ENCODE measurements at regions not wholly inside any gene's neighbourhood (a gene's known extent, or its start where the extent isn't known, plus 50 kb on each side); places are given as distances from the start of the nearest gene placed in this dataset.
"Not testable (repeated sequence)": the region's sequence is repeated elsewhere in the genome, so short reads cannot be mapped to it uniquely, and the experiment has no call there.

- H3K4me1 Mint-ChIP-seq (ENCODE audit: low read depth), result no peaks in the 10 kb centered on the region
- ATAC-seq (no peak), DNase-seq (no peak)
- H3K27me3 Mint-ChIP-seq (ENCODE audit: low read depth), result no peaks in the 10 kb centered on the region
- H3K4me3 Mint-ChIP-seq, result no peak overlapping the region
- no peaks in the 10 kb centered on the region for H3K36me3 Mint-ChIP-seq (ENCODE audit: insufficient read depth)
- no peaks in the 10 kb centered on the region for H3K9me3 Mint-ChIP-seq
Measured at GRCh38 chr16:47880653-47881052, 275.1 kb downstream of the ABCC12 start.

- Mint-ChIP-seq H3K9me3 (no peaks in the 10 kb centered on the region), H3K4me1 (ENCODE audit: low read depth) (no peaks in the 10 kb centered on the region), H3K4me3 (no peak overlapping the region), H3K36me3 (ENCODE audit: insufficient read depth) (no peaks in the 10 kb centered on the region), H3K27me3 (ENCODE audit: low read depth) (no peaks in the 10 kb centered on the region)
- no peak for ATAC-seq
- no peak for DNase-seq
Measured at GRCh38 chr16:47877166-47877565, 278.6 kb downstream of the ABCC12 start.

GRCh38 chr16:47876511-47876910, 279.3 kb downstream of the ABCC12 start:
- Mint-ChIP-seq H3K36me3 (ENCODE audit: insufficient read depth) (no peaks in the 10 kb centered on the region), H3K4me1 (ENCODE audit: low read depth) (no peaks in the 10 kb centered on the region), H3K27me3 (ENCODE audit: low read depth) (peaks cover 1% of the 10 kb centered on the region), H3K4me3 (no peak overlapping the region), H3K9me3 (no peaks in the 10 kb centered on the region)
- no peak for ATAC-seq
- DNase-seq, result no peak

DNA sequence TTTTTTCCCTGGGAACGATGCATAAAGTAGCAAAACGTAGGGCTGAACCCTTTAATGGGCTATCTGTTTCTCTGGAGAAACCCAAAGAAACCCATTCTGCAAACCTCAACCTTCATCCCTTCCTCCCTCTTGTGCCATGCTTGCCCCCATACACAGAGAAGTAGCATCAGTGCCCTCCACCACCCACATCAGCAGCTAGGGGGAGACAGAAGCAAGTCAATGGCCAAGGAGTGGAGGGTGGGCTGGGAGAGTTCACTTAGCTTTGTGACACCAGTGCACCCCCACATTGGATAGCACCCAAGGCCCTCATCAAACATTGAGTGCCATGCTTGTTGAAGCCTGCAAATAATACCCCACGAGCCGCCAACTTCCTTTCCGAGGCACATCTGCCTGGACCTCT, 282.4 kb downstream of the ABCC12 start:
- Mint-ChIP-seq H3K9me3 (no peaks in the 10 kb centered on the region), H3K36me3 (ENCODE audit: insufficient read depth) (no peaks in the 10 kb centered on the region), H3K4me3 (no peak overlapping the region), H3K4me1 (ENCODE audit: low read depth) (no peaks in the 10 kb centered on the region), H3K27me3 (ENCODE audit: low read depth) (peaks cover 1% of the 10 kb centered on the region)
- DNase-seq (no peak), ATAC-seq (no peak)

- peaks cover 3% of the 10 kb centered on the region for H3K9me3 Mint-ChIP-seq
- ATAC-seq (no peak), DNase-seq (no peak)
- no peaks in the 10 kb centered on the region for H3K36me3 Mint-ChIP-seq (ENCODE audit: insufficient read depth)
- H3K4me3 Mint-ChIP-seq, result no peak overlapping the region
- H3K4me1 Mint-ChIP-seq (ENCODE audit: low read depth), result no peaks in the 10 kb centered on the region
- peaks cover 1% of the 10 kb centered on the region for H3K27me3 Mint-ChIP-seq (ENCODE audit: low read depth)
Measured at GRCh38 chr16:47872225-47872624, 283.6 kb downstream of the ABCC12 start.

DNA sequence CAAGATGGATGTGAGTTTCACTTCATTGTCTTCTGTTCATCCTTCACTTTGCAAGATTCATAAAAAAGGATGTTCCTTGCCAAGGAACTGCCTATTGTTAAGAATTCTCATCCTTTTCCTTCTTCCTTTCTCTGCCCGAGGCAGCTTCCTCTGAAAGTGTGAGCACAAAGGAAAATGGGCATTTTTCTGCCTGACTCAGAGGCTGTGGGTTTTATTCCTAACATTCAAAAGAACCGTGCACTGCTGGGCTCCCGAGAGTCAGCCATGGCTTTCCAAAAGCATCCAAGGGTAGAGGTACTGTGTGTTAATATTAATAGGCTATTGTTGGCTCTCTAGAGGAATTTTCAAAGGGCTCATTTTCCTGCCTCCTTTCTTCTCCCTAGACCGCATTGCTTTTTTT, 289.4 kb downstream of the ABCC12 start:
- Mint-ChIP-seq H3K27me3 (ENCODE audit: low read depth) (peaks cover 12% of the 10 kb centered on the region), H3K4me1 (ENCODE audit: low read depth) (no peaks in the 10 kb centered on the region)
- DNase-seq, result no peak

DNA sequence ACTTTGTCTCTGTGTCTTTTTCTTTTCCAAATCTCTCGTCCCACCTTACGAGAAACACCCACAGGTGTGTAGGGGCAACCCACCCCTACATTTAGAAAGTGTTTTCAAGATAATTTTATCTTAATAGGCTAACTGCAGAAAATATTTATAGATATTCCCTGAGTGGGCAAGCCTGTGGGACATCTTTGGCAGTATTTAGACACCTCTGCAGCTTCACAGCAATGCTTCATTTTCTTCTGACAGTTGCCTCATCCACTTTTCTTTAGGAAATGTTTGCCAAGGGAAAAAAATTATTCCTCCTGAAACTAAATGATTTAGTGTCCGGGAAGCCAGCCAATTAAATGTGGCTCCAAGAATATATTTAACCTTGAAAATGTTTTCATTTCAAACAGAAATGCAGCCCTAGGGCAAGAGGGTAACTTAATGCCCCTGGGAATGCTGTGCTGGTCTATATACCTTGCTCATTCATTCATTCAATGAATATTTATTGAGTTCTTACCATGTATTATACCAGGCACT, 290.4 kb downstream of the ABCC12 start:
- DNase-seq (no peak), ATAC-seq (no peak)
- Mint-ChIP-seq H3K36me3 (ENCODE audit: insufficient read depth) (no peaks in the 10 kb centered on the region), H3K27me3 (ENCODE audit: low read depth) (peaks cover 15% of the 10 kb centered on the region), H3K4me1 (ENCODE audit: low read depth) (no peaks in the 10 kb centered on the region), H3K4me3 (no peak overlapping the region), H3K9me3 (peaks cover 3% of the 10 kb centered on the region)

More for the DNA sequence above, 289.4 kb downstream of the ABCC12 start:
- Mint-ChIP-seq H3K4me3 (no peak overlapping the region), H3K9me3 (peaks cover 3% of the 10 kb centered on the region), H3K36me3 (ENCODE audit: insufficient read depth) (no peaks in the 10 kb centered on the region)
- no peak for ATAC-seq

DNA sequence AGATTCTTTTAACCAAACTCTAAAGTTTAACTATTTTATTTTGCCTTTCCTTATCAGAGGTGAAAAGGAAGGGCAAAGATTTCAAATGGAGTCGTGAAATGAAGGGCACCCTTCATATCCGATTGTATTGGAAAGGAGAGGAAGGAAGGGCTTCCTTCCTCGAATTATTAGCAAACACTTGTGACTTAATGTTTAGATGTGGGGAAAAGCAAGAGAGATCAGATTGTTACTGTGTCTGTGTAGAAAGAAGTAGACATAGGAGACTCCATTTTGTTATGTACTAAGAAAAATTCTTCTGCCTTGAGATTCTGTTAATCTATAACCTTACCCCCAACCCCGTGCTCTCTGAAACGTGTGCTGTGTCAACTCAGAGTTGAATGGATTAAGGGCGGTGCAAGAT, 291.5 kb downstream of the ABCC12 start:
- H3K9me3 Mint-ChIP-seq; H3K36me3 Mint-ChIP-seq (ENCODE audit: insufficient read depth); DNase-seq; H3K4me1 Mint-ChIP-seq (ENCODE audit: low read depth); H3K4me3 Mint-ChIP-seq; ATAC-seq: not testable (repeated sequence)
- peaks cover 15% of the 10 kb centered on the region for H3K27me3 Mint-ChIP-seq (ENCODE audit: low read depth)

DNA sequence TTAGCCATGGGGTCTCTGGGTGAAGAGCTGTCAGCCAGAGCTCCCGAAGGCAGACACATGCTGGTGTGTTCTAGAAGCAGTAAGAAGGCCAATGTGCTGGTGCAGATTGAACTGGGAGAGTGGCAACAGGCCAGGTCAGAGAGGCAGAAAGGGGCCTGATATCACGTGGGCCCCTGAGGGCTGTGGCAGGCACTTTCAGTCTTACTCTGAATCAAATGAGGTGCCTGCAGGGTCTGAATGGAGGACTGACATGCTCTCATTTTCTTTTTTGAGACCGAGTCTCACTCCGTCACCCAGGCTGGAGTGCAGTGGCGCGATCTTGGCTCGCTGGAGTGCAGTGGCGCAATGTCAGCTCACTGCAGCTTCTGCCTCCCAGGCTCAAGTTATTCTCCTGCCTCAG, 293.8 kb downstream of the ABCC12 start:
- peaks cover 19% of the 10 kb centered on the region for H3K27me3 Mint-ChIP-seq (ENCODE audit: low read depth)
- H3K9me3 Mint-ChIP-seq, result no peaks in the 10 kb centered on the region
- H3K4me3 Mint-ChIP-seq, result no peak overlapping the region
- H3K4me1 Mint-ChIP-seq (ENCODE audit: low read depth), result no peaks in the 10 kb centered on the region
- H3K36me3 Mint-ChIP-seq (ENCODE audit: insufficient read depth), result no peaks in the 10 kb centered on the region
- no peak for DNase-seq
- no peak for ATAC-seq

GRCh38 chr16:47858333-47858982, 297.3 kb downstream of the ABCC12 start:
- DNase-seq (no peak), ATAC-seq (no peak)
- no peaks in the 10 kb centered on the region for H3K36me3 Mint-ChIP-seq (ENCODE audit: insufficient read depth)
- no peak overlapping the region for H3K4me3 Mint-ChIP-seq
- peaks cover 16% of the 10 kb centered on the region for H3K27me3 Mint-ChIP-seq (ENCODE audit: low read depth)
- H3K4me1 Mint-ChIP-seq (ENCODE audit: low read depth), result no peaks in the 10 kb centered on the region
- peaks cover 4% of the 10 kb centered on the region for H3K9me3 Mint-ChIP-seq

GRCh38 chr16:47855431-47855830, 300.4 kb downstream of the ABCC12 start:
- Mint-ChIP-seq H3K4me1 (ENCODE audit: low read depth) (no peaks in the 10 kb centered on the region), H3K27me3 (ENCODE audit: low read depth) (peaks cover 8% of the 10 kb centered on the region), H3K9me3 (peaks cover 4% of the 10 kb centered on the region), H3K36me3 (ENCODE audit: insufficient read depth) (no peaks in the 10 kb centered on the region), H3K4me3 (no peak overlapping the region)
- ATAC-seq (no peak), DNase-seq (no peak)

DNA sequence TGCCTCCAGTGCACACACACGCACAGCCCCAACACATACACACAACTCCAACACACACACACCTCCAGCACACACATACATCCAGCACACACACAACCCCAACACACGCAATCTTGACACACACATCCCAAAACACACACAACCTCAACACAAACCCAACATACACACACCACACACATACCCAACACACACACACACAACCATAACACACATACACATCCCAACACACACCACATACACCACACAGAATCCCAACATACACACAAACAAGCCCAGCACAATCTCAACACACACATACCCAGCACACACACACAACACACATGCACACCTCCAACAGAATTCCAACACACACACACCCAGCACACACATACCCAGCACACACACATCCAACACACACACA, 301.1 kb downstream of the ABCC12 start:
- ATAC-seq (no peak), DNase-seq (no peak)
- H3K27me3 Mint-ChIP-seq (ENCODE audit: low read depth), result peaks cover 8% of the 10 kb centered on the region
- H3K4me1 Mint-ChIP-seq (ENCODE audit: low read depth), result no peaks in the 10 kb centered on the region
- no peaks in the 10 kb centered on the region for H3K36me3 Mint-ChIP-seq (ENCODE audit: insufficient read depth)
- no peak overlapping the region for H3K4me3 Mint-ChIP-seq
- H3K9me3 Mint-ChIP-seq, result peaks cover 4% of the 10 kb centered on the region

DNA sequence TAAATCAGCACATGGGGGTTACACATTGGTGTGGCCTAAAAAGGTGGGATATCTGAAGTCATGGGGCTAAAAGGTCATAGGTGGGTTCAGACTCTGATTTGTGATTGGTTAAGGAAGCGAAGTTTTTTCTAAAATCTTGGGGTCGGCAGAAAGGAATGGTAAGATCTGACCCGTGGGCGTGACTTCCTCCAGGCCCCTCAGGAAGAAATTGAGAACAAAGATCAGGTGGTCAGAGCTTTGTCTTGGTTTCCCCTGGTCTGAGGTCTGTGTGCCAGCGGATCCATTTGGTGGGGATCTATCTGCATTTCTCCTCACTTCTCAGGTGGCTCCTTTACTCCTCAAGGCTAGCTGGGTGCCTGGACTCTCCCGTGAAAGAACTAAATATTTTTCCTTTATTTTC, 302.8 kb downstream of the ABCC12 start:
- no peak for DNase-seq
- H3K9me3 Mint-ChIP-seq, result peaks cover 4% of the 10 kb centered on the region
- H3K27me3 Mint-ChIP-seq (ENCODE audit: low read depth), result peaks cover 4% of the 10 kb centered on the region

GRCh38 chr16:47851146-47851545, 304.6 kb downstream of the ABCC12 start:
- H3K27me3 Mint-ChIP-seq (ENCODE audit: low read depth), result no peaks in the 10 kb centered on the region
- H3K36me3 Mint-ChIP-seq (ENCODE audit: insufficient read depth), result no peaks in the 10 kb centered on the region
- no peaks in the 10 kb centered on the region for H3K4me1 Mint-ChIP-seq (ENCODE audit: low read depth)
- no peak for ATAC-seq
- H3K9me3 Mint-ChIP-seq, result peaks cover 4% of the 10 kb centered on the region
- no peak for DNase-seq
- no peak overlapping the region for H3K4me3 Mint-ChIP-seq

More for the DNA sequence above, 302.8 kb downstream of the ABCC12 start:
- Mint-ChIP-seq H3K4me3 (no peak overlapping the region), H3K36me3 (ENCODE audit: insufficient read depth) (no peaks in the 10 kb centered on the region), H3K4me1 (ENCODE audit: low read depth) (no peaks in the 10 kb centered on the region)
- ATAC-seq, result no peak

- Mint-ChIP-seq H3K27me3 (ENCODE audit: low read depth) (no peaks in the 10 kb centered on the region), H3K36me3 (ENCODE audit: insufficient read depth) (no peaks in the 10 kb centered on the region), H3K4me3 (no peak overlapping the region), H3K9me3 (peaks cover 3% of the 10 kb centered on the region), H3K4me1 (ENCODE audit: low read depth) (no peaks in the 10 kb centered on the region)
- ATAC-seq (no peak), DNase-seq (no peak)
Measured at GRCh38 chr16:47849736-47850135, 306.1 kb downstream of the ABCC12 start.
